Central memory CD8-positive, alpha-beta T cell (primary cell): ENCODE measurements at regions not wholly inside any gene's neighbourhood (a gene's known extent, or its start where the extent isn't known, plus 50 kb on each side); places are given as distances from the start of the nearest gene placed in this dataset.
"Not testable (repeated sequence)": the region's sequence is repeated elsewhere in the genome, so short reads cannot be mapped to it uniquely, and the experiment has no call there.

Source experiments
- ATAC-seq: fragments of 150-1000 bp; cut with Tn5 transposase; replicated peaks from 2 replicates; pipeline ENCODE4 v1.10.0; 2022; ENCODE audit warnings: mild to moderate bottlenecking, moderate FRiP score, moderate number of reproducible peaks; ENCODE audit not compliant: poor library complexity, severe bottlenecking; ENCODE audit errors: extremely low read depth
- DNase-seq, 2 donors: peaks; one replicate each; pipeline ENCODE4 v3.0.0; 2021; ENCODE audit warnings: low spot score in 2 of 2
- H3K27ac Mint-ChIP-seq: one replicate; pipeline ENCODE4 v1.8.0; 2022; ENCODE audit warnings: low read depth, mild to moderate bottlenecking, moderate library complexity, mixed read lengths
- H3K27me3 Mint-ChIP-seq: one replicate; pipeline ENCODE4 v1.8.0; 2022; ENCODE audit warnings: mixed read lengths
- H3K36me3 Mint-ChIP-seq: one replicate; pipeline ENCODE4 v1.8.0; 2022; ENCODE audit warnings: mild to moderate bottlenecking, moderate library complexity, mixed read lengths; ENCODE audit not compliant: insufficient read depth
- H3K4me1 Mint-ChIP-seq: one replicate; pipeline ENCODE4 v1.8.0; 2022; ENCODE audit warnings: mixed read lengths
- H3K4me3 Mint-ChIP-seq: one replicate; pipeline ENCODE4 v1.8.0; 2022; ENCODE audit warnings: mild to moderate bottlenecking, moderate library complexity, mixed read lengths
- H3K9me3 Mint-ChIP-seq: one replicate; pipeline ENCODE4 v1.8.0; 2022; ENCODE audit warnings: mixed read lengths

- ATAC-seq, H3K27me3 Mint-ChIP-seq, H3K27ac Mint-ChIP-seq, H3K36me3 Mint-ChIP-seq, H3K9me3 Mint-ChIP-seq, H3K4me3 Mint-ChIP-seq, DNase-seq: not testable (repeated sequence)
- H3K4me1 Mint-ChIP-seq = peaks cover 12% of the 10 kb centered on the region
Observed at GRCh38 chr2:111574803-111575202, 309.2 kb downstream of the ANAPC1 start.

GRCh38 chr2:111577154-111577885 is 306.7 kb downstream of the ANAPC1 start:
- not testable (repeated sequence) for H3K4me1 Mint-ChIP-seq, DNase-seq, H3K36me3 Mint-ChIP-seq, H3K27me3 Mint-ChIP-seq, H3K4me3 Mint-ChIP-seq, ATAC-seq, H3K9me3 Mint-ChIP-seq, H3K27ac Mint-ChIP-seq

- H3K4me1 Mint-ChIP-seq, DNase-seq, H3K9me3 Mint-ChIP-seq, H3K27ac Mint-ChIP-seq, H3K36me3 Mint-ChIP-seq, ATAC-seq, H3K4me3 Mint-ChIP-seq, H3K27me3 Mint-ChIP-seq: not testable (repeated sequence)
Observed at GRCh38 chr2:111579500-111580134, 304.4 kb downstream of the ANAPC1 start.

- H3K4me1 Mint-ChIP-seq, DNase-seq, H3K27me3 Mint-ChIP-seq, H3K9me3 Mint-ChIP-seq, ATAC-seq, H3K4me3 Mint-ChIP-seq, H3K36me3 Mint-ChIP-seq, H3K27ac Mint-ChIP-seq: not testable (repeated sequence)
Observed at GRCh38 chr2:111580616-111581015, 303.4 kb downstream of the ANAPC1 start.

GRCh38 chr2:111582090-111582489 is 301.9 kb downstream of the ANAPC1 start:
- DNase-seq, H3K27ac Mint-ChIP-seq, H3K4me3 Mint-ChIP-seq, H3K27me3 Mint-ChIP-seq, H3K4me1 Mint-ChIP-seq, ATAC-seq, H3K36me3 Mint-ChIP-seq, H3K9me3 Mint-ChIP-seq: not testable (repeated sequence)

- not testable (repeated sequence) for DNase-seq, H3K4me3 Mint-ChIP-seq, H3K27ac Mint-ChIP-seq, ATAC-seq, H3K4me1 Mint-ChIP-seq, H3K27me3 Mint-ChIP-seq, H3K9me3 Mint-ChIP-seq, H3K36me3 Mint-ChIP-seq
Observed at GRCh38 chr2:111583480-111583879, 300.5 kb downstream of the ANAPC1 start.

GRCh38 chr2:111584540-111584939 is 299.5 kb downstream of the ANAPC1 start:
- not testable (repeated sequence) for H3K9me3 Mint-ChIP-seq, H3K4me1 Mint-ChIP-seq, H3K27me3 Mint-ChIP-seq, ATAC-seq, H3K27ac Mint-ChIP-seq, H3K4me3 Mint-ChIP-seq, DNase-seq, H3K36me3 Mint-ChIP-seq

- not testable (repeated sequence) for H3K27me3 Mint-ChIP-seq, H3K4me3 Mint-ChIP-seq, ATAC-seq, DNase-seq, H3K4me1 Mint-ChIP-seq, H3K27ac Mint-ChIP-seq, H3K36me3 Mint-ChIP-seq, H3K9me3 Mint-ChIP-seq
Observed at GRCh38 chr2:111584950-111585349, 299.0 kb downstream of the ANAPC1 start.

GRCh38 chr2:111586014-111586413 is 298.0 kb downstream of the ANAPC1 start:
- H3K9me3 Mint-ChIP-seq, H3K27ac Mint-ChIP-seq, ATAC-seq, DNase-seq, H3K27me3 Mint-ChIP-seq, H3K4me1 Mint-ChIP-seq, H3K4me3 Mint-ChIP-seq, H3K36me3 Mint-ChIP-seq: not testable (repeated sequence)

GRCh38 chr2:111595072-111595471 is 288.9 kb downstream of the ANAPC1 start:
- H3K9me3 Mint-ChIP-seq, H3K27me3 Mint-ChIP-seq, H3K4me3 Mint-ChIP-seq, H3K4me1 Mint-ChIP-seq, ATAC-seq, H3K36me3 Mint-ChIP-seq, H3K27ac Mint-ChIP-seq, DNase-seq: not testable (repeated sequence)

GRCh38 chr2:111596808-111597705 is 286.9 kb downstream of the ANAPC1 start:
- not testable (repeated sequence) for H3K4me1 Mint-ChIP-seq, ATAC-seq, DNase-seq, H3K27me3 Mint-ChIP-seq, H3K27ac Mint-ChIP-seq, H3K4me3 Mint-ChIP-seq, H3K9me3 Mint-ChIP-seq, H3K36me3 Mint-ChIP-seq

GRCh38 chr2:111598944-111599343 is 285.0 kb downstream of the ANAPC1 start:
- H3K4me3 Mint-ChIP-seq, H3K36me3 Mint-ChIP-seq, H3K27ac Mint-ChIP-seq, H3K27me3 Mint-ChIP-seq, H3K4me1 Mint-ChIP-seq, DNase-seq, ATAC-seq, H3K9me3 Mint-ChIP-seq: not testable (repeated sequence)
